DOHH2 (cell line): ENCODE measurements at regions not wholly inside any gene's neighbourhood (a gene's known extent, or its start where the extent isn't known, plus 50 kb on each side); places are given as distances from the start of the nearest gene placed in this dataset.

Experiments
- H3F3A ChIP-seq: fragments of 200-600 bp; sonication (generic), shearing (Covaris generic); 2 replicates; pipeline ENCODE4 v1.6.0; 2016; ENCODE audit warnings: antibody characterized with exemption, mild to moderate bottlenecking; ENCODE audit not compliant: control insufficient read depth, insufficient read depth
- H3K27ac ChIP-seq: fragments of 200-600 bp; sonication (generic); 2 replicates; pipeline ENCODE4 v1.5.1; 2014; ENCODE audit warnings: low read depth, mild to moderate bottlenecking, low read length, moderate library complexity
- H3K27me3 ChIP-seq: fragments of 200-600 bp; sonication (generic); 2 replicates; pipeline ENCODE4 v1.6.1; 2014; ENCODE audit warnings: mild to moderate bottlenecking, low read length, mixed read lengths; ENCODE audit not compliant: control insufficient read depth
- H3K36me3 ChIP-seq: fragments of 200-600 bp; sonication (generic); 2 replicates; pipeline ENCODE4 v1.6.1; 2014; ENCODE audit warnings: mild to moderate bottlenecking, low read length, moderate library complexity, mixed read lengths; ENCODE audit not compliant: control insufficient read depth
- H3K4me1 ChIP-seq: fragments of 200-600 bp; sonication (generic); 2 replicates; pipeline ENCODE4 v1.6.1; 2014; ENCODE audit warnings: mild to moderate bottlenecking, low read length, mixed read lengths; ENCODE audit not compliant: control insufficient read depth
- H3K4me2 ChIP-seq: fragments of 200-600 bp; sonication (generic); 2 replicates; pipeline ENCODE4 v1.6.0; 2014; ENCODE audit warnings: mild to moderate bottlenecking, low read length, moderate library complexity
- H3K4me3 ChIP-seq: fragments of 200-600 bp; sonication (generic); 2 replicates; pipeline ENCODE4 v1.5.1; 2014; ENCODE audit warnings: mild to moderate bottlenecking, low read length, mixed read lengths
- H3K79me2 ChIP-seq: fragments of 200-600 bp; sonication (generic); 2 replicates; pipeline ENCODE4 v1.6.1; 2014; ENCODE audit warnings: mild to moderate bottlenecking, low read length, mixed read lengths; ENCODE audit not compliant: control insufficient read depth
- H3K9me2 ChIP-seq: fragments of 200-600 bp; sonication (generic); replicated peaks from 2 replicates; pipeline ENCODE4 v1.6.1; 2014; ENCODE audit warnings: mild to moderate bottlenecking, low read length, mixed read lengths; ENCODE audit not compliant: control insufficient read depth
- H3K9me3 ChIP-seq: fragments of 200-600 bp; sonication (generic); 2 replicates; pipeline ENCODE4 v1.6.1; 2014; ENCODE audit warnings: antibody characterized with exemption, low read length, mixed read lengths; ENCODE audit not compliant: control insufficient read depth, insufficient read depth
- H4K20me1 ChIP-seq: fragments of 200-600 bp; sonication (generic); 2 replicates; pipeline ENCODE4 v1.6.0; 2014; ENCODE audit warnings: low read depth, mild to moderate bottlenecking, antibody characterized with exemption, low read length, moderate library complexity; ENCODE audit not compliant: control insufficient read depth, insufficient read depth
- CTCF ChIP-seq: fragments of 200-600 bp; sonication (generic); IDR thresholded peaks from one replicate; pipeline ENCODE4 v1.5.1; 2014; ENCODE audit warnings: antibody characterized with exemption, mild to moderate bottlenecking, low read depth, low read length; ENCODE audit not compliant: poor library complexity, severe bottlenecking
- EZH2phosphoT487 ChIP-seq: fragments of 200-600 bp; sonication (generic); IDR thresholded peaks from 2 replicates; pipeline ENCODE4 v1.6.1; 2017; ENCODE audit warnings: borderline replicate concordance, mild to moderate bottlenecking, antibody characterized with exemption, low read length, moderate library complexity, mixed read lengths

DNA sequence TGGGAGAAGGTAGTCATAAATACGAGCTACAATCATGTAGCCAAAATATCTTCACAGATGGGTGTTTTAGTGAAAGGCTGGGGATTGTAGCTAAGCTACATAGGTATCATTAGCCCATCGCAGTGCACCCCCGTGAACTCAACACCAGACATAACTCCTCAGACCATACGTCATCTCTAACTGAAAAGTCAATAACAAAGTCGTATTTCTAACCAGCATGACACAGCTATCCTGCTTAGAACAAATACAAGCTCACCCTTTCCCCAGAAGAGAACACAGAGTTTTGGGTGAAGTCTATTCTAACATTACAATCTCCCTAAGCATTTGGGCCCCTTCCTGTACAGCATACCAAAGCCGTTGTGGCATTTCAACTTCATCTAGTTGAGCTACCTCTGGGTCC is 636.6 kb upstream of the DPP6 start:
- no peaks in the 10 kb centered on the region for H3K27me3 ChIP-seq
- H3K4me1 ChIP-seq = no peaks in the 10 kb centered on the region
- H3K9me3 ChIP-seq = peaks cover 14% of the 10 kb centered on the region; the same call in 1 of the 2 replicates
- no peaks in the 10 kb centered on the region for H3F3A ChIP-seq
- H4K20me1 ChIP-seq = no peaks in the 10 kb centered on the region
- no peak overlapping the region for H3K4me2 ChIP-seq
- no peak overlapping the region for H3K27ac ChIP-seq
- H3K36me3 ChIP-seq = no peaks in the 10 kb centered on the region
- no peak for TF ChIP-seq CTCF
- TF ChIP-seq EZH2phosphoT487 = no peak
- H3K9me2 ChIP-seq = no peaks in the 10 kb centered on the region
- no peak overlapping the region for H3K4me3 ChIP-seq
- H3K79me2 ChIP-seq = no peaks in the 10 kb centered on the region

DNA sequence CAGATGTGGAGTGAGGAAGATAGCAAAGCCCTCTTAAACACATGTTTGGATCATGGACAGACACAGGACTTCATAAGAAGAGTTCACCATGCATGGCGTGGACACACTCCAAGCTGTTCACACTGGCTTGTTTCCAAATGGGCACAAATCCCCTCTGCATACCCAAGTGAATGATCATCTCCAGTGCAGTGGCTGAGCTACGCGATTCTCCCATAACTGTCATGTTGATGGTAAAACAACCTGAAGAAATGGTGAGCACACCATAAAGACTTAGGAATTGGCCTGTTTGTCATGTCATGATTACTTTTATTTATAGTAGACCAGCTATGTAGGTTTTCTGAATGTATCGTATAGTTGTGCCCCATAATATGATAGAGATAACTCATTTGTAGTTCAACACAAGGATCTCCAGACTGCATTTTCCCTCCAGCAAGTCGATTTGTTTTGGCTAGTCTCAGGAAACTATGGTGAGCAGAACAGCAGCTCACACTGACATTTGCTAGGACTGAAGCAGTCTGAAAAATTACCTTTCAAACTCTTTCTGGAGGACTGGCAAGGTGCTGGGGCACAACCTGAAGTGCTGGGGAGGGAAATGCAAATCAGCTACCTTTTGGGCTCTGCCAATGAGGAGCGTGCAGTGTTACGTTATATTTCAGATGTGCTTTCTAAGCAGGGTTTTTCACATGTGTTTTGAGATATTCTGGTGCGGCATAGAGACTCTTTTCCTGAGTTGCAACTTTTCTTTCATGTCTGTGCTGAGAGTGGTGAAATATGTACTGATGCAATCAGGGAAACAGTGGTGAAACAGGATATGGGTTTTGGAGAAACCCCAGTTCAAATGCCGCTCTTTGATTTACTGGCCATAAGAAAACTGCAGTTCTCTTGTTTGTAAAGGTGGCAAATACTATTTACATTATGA is 629.6 kb upstream of the DPP6 start:
- TF ChIP-seq EZH2phosphoT487 (no peak), CTCF (no peak)
- Histone ChIP-seq H3K4me1 (no peaks in the 10 kb centered on the region), H3K9me3 (no peaks in the 10 kb centered on the region), H3K4me2 (no peak overlapping the region), H3K27ac (no peak overlapping the region), H3K9me2 (no peaks in the 10 kb centered on the region), H3K27me3 (no peaks in the 10 kb centered on the region), H3K36me3 (no peaks in the 10 kb centered on the region), H3K79me2 (no peaks in the 10 kb centered on the region), H3K4me3 (no peak overlapping the region), H3F3A (no peaks in the 10 kb centered on the region), H4K20me1 (no peaks in the 10 kb centered on the region)

GRCh38 chr7:153423210-153423590 is 629.0 kb upstream of the DPP6 start:
- no peak overlapping the region for H3K4me2 ChIP-seq
- no peaks in the 10 kb centered on the region for H3K4me1 ChIP-seq
- no peak for TF ChIP-seq EZH2phosphoT487
- TF ChIP-seq CTCF = no peak
- H3K9me3 ChIP-seq = no peaks in the 10 kb centered on the region
- no peaks in the 10 kb centered on the region for H3K9me2 ChIP-seq
- no peak overlapping the region for H3K4me3 ChIP-seq
- no peaks in the 10 kb centered on the region for H4K20me1 ChIP-seq
- H3K36me3 ChIP-seq = no peaks in the 10 kb centered on the region
- no peaks in the 10 kb centered on the region for H3K79me2 ChIP-seq
- H3F3A ChIP-seq = no peaks in the 10 kb centered on the region
- no peaks in the 10 kb centered on the region for H3K27me3 ChIP-seq
- H3K27ac ChIP-seq = no peak overlapping the region
